GM19043 (cell line): ENCODE measurements at regions not wholly inside any gene's neighbourhood (a gene's known extent, or its start where the extent isn't known, plus 50 kb on each side); places are given as distances from the start of the nearest gene placed in this dataset.

Experiments used
- ATAC-seq: cut with Tn5 transposase; IDR thresholded peaks from one replicate; pipeline ENCODE4 v1.9.1; 2021; ENCODE audit warnings: low read depth; ENCODE audit not compliant: unreplicated experiment

- ATAC-seq = no peak
Measured at GRCh38 chr4:121526509-121526908, 145.7 kb upstream of the QRFPR start.

- no peak for ATAC-seq
Measured at GRCh38 chr4:121519236-121519838, 138.5 kb upstream of the QRFPR start.

GRCh38 chr4:121517241-121517640 lies 136.4 kb upstream of the QRFPR start:
- ATAC-seq = no peak

- no peak for ATAC-seq
Measured at GRCh38 chr4:121514443-121514842, 133.6 kb upstream of the QRFPR start.

- ATAC-seq = no peak
Measured at GRCh38 chr4:121510341-121510874, 129.6 kb upstream of the QRFPR start.

GRCh38 chr4:121485190-121485804 lies 104.5 kb upstream of the QRFPR start:
- no peak for ATAC-seq

- peak; percentile 95 for ATAC-seq
Measured at GRCh38 chr4:121484633-121485032, 103.8 kb upstream of the QRFPR start.

- no peak for ATAC-seq
Measured at GRCh38 chr4:121479808-121480207, 99.0 kb upstream of the QRFPR start.

- ATAC-seq = no peak
Measured at GRCh38 chr4:121477480-121477879, 96.7 kb upstream of the QRFPR start.

GRCh38 chr4:121477079-121477478 lies 96.3 kb upstream of the QRFPR start:
- ATAC-seq = no peak

- no peak for ATAC-seq
Measured at GRCh38 chr4:121472937-121473721, 92.3 kb upstream of the QRFPR start.

GRCh38 chr4:121464854-121465253 lies 84.0 kb upstream of the QRFPR start:
- ATAC-seq = no peak

- ATAC-seq = peak; percentile 81
Measured at GRCh38 chr4:121462660-121463261, 81.9 kb upstream of the QRFPR start.

GRCh38 chr4:121459026-121459425 lies 78.2 kb upstream of the QRFPR start:
- no peak for ATAC-seq

GRCh38 chr4:121457278-121457875 lies 76.6 kb upstream of the QRFPR start:
- no peak for ATAC-seq

GRCh38 chr4:121455285-121455684 lies 74.5 kb upstream of the QRFPR start:
- ATAC-seq = no peak

- ATAC-seq = no peak
Measured at GRCh38 chr4:121454251-121454979, 73.6 kb upstream of the QRFPR start.

- ATAC-seq = no peak
Measured at GRCh38 chr4:121451310-121451709, 70.5 kb upstream of the QRFPR start.

GRCh38 chr4:121449416-121449815 lies 68.6 kb upstream of the QRFPR start:
- no peak for ATAC-seq

GRCh38 chr4:121448231-121448630 lies 67.4 kb upstream of the QRFPR start:
- ATAC-seq = no peak
